ENCODE measurements at regions not wholly inside any gene's neighbourhood (a gene's known extent, or its start where the extent isn't known, plus 50 kb on each side); places are given as distances from the start of the nearest gene placed in this dataset.

DNA sequence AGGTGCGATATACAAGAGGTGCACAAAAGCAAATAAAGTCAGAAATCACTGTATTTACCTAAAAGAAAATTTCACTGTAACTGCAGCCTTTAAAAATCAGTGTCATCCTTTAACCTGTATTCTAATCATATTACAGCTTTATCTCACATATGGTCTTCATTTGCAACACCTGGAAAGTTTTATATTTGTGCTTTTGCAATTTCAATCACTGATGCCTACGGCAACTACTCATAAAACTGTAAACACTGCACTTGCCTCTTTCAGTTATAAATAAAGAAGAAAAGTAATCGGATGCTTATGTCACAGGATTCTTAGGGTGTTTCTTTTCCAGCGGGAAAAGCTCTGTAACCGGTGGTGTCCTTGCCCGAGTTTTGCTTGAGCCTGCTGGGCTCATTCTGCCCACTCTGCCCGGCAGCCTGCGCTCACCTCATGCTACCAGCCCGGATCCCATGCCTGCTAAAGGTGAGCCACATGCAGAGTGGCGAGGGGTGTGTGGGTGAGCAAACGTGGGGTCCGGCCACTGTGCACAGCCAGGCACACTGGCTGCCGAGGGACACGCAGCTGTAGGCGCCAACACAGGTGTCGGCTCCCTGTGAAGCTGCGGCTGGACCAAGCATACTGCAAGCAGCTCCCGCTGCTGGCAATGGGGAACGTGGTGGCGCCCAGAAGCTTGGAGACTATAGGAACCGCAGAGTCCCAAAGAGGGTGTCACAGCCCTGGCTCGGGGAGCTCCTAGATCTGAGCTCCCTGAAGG, 56.3 kb upstream of the ABCB5 start:
- no peak for TF ChIP-seq MAFK (IDR thresholded peaks at IDR 0.05; ENCODE audit: low read depth, low read length)
- TF ChIP-seq EZH2 (IDR thresholded peaks at IDR 0.05; ENCODE audit: low read depth, low read length, severe bottlenecking): no peak
- TF ChIP-seq EP300 (IDR thresholded peaks at IDR 0.05; ENCODE audit: borderline replicate concordance in 1 of 2, low read depth in 2 of 2, low read length in 2 of 2): no peak
- TF ChIP-seq CBX8 (IDR thresholded peaks at IDR 0.05; ENCODE audit: borderline replicate concordance, low read depth, low read length): no peak
- no peak for TF ChIP-seq SRF (IDR thresholded peaks at IDR 0.05; ENCODE audit: low read depth, low read length)
- TF ChIP-seq, protein P1, sequence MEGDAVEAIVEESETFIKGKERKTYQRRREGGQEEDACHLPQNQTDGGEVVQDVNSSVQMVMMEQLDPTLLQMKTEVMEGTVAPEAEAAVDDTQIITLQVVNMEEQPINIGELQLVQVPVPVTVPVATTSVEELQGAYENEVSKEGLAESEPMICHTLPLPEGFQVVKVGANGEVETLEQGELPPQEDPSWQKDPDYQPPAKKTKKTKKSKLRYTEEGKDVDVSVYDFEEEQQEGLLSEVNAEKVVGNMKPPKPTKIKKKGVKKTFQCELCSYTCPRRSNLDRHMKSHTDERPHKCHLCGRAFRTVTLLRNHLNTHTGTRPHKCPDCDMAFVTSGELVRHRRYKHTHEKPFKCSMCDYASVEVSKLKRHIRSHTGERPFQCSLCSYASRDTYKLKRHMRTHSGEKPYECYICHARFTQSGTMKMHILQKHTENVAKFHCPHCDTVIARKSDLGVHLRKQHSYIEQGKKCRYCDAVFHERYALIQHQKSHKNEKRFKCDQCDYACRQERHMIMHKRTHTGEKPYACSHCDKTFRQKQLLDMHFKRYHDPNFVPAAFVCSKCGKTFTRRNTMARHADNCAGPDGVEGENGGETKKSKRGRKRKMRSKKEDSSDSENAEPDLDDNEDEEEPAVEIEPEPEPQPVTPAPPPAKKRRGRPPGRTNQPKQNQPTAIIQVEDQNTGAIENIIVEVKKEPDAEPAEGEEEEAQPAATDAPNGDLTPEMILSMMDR (IDR thresholded peaks at IDR 0.05; ENCODE audit: control extremely low read depth in 1 of 3, insufficient read depth in 1 of 3, low read depth in 1 of 3, low read length in 3 of 3): no peak
- no peak for TF ChIP-seq ASH2L (IDR thresholded peaks at IDR 0.05; ENCODE audit: low read length)
- TF ChIP-seq POLR2A (IDR thresholded peaks at IDR 0.05; ENCODE audit: control extremely low read depth in 1 of 2, low read depth in 2 of 2, low read length in 2 of 2): no peak
- TF ChIP-seq GTF2F1 (IDR thresholded peaks at IDR 0.05; ENCODE audit: borderline replicate concordance, low read depth, low read length): no peak
- TF ChIP-seq ZNF274 (IDR thresholded peaks at IDR 0.05; ENCODE audit: borderline replicate concordance, extremely low read depth, low read length): no peak

All from H1 (cell line).